ENCODE measurements at regions not wholly inside any gene's neighbourhood (a gene's known extent, or its start where the extent isn't known, plus 50 kb on each side); places are given as distances from the start of the nearest gene placed in this dataset.

DNA sequence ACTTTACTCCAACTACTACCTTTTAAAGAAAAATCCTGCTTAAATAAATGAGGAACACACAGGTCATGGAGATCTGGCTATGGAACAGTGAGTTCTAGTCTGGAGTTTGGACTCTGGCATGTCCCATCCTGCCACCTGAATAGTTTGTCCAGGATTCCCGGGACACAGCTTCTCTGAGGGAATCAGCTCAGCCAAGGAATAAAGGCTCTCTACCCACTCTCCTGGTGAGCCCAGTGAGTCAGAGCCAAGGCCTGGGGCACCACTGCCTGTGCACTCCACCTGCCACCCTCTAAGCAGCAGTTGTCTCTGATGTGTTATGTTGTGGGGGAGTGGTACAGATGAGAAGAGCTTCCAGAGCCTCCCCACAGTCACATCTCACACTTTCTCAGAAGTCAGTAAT, 113.5 kb downstream of the HTR5A start:
- H3K27ac Mint-ChIP-seq (ENCODE audit: unreplicated experiment) = no peak overlapping the region
- TF ChIP-seq, protein P1, sequence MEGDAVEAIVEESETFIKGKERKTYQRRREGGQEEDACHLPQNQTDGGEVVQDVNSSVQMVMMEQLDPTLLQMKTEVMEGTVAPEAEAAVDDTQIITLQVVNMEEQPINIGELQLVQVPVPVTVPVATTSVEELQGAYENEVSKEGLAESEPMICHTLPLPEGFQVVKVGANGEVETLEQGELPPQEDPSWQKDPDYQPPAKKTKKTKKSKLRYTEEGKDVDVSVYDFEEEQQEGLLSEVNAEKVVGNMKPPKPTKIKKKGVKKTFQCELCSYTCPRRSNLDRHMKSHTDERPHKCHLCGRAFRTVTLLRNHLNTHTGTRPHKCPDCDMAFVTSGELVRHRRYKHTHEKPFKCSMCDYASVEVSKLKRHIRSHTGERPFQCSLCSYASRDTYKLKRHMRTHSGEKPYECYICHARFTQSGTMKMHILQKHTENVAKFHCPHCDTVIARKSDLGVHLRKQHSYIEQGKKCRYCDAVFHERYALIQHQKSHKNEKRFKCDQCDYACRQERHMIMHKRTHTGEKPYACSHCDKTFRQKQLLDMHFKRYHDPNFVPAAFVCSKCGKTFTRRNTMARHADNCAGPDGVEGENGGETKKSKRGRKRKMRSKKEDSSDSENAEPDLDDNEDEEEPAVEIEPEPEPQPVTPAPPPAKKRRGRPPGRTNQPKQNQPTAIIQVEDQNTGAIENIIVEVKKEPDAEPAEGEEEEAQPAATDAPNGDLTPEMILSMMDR (IDR thresholded peaks at IDR 0.05; ENCODE audit: partially characterized antibody, unreplicated experiment) = no peak
- peaks cover 10% of the 10 kb centered on the region for H3K9me3 Mint-ChIP-seq (ENCODE audit: unreplicated experiment)
- no peaks in the 10 kb centered on the region for H3K4me1 Mint-ChIP-seq (ENCODE audit: low read depth, unreplicated experiment)
- no peaks in the 10 kb centered on the region for H3K27me3 Mint-ChIP-seq (ENCODE audit: unreplicated experiment)
- DNase-seq = no peak
- H3K36me3 Mint-ChIP-seq (ENCODE audit: unreplicated experiment) = peaks cover 22% of the 10 kb centered on the region
- H3K4me3 Mint-ChIP-seq (ENCODE audit: unreplicated experiment) = no peak overlapping the region

DNA sequence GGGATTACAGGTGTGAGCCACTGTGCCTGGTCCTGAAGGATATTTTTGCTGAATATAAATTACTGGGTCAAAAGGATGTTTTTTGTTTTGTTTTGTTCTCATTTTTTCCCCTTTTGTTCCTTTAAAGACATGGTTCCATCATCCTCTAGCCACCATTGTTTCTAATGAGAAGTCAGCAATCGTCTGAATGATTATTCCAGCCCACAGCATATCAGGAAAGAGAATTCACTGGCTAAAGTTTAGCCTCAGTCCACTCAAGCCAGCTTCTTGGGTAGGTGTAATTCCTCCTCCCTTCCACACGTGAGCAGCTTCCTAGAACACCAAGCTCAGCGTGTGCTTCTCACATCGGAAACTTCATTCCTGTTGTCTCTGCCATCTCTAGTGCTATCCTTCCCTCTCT, 112.8 kb upstream of the INSIG1 start:
- peaks cover 23% of the 10 kb centered on the region for H3K36me3 Mint-ChIP-seq (ENCODE audit: unreplicated experiment)
- no peak overlapping the region for H3K27ac Mint-ChIP-seq (ENCODE audit: unreplicated experiment)
- H3K27me3 Mint-ChIP-seq (ENCODE audit: unreplicated experiment) = no peaks in the 10 kb centered on the region
- DNase-seq = no peak
- H3K9me3 Mint-ChIP-seq (ENCODE audit: unreplicated experiment) = peaks cover 10% of the 10 kb centered on the region
- H3K4me1 Mint-ChIP-seq (ENCODE audit: low read depth, unreplicated experiment) = no peaks in the 10 kb centered on the region
- TF ChIP-seq, protein P1 (IDR thresholded peaks at IDR 0.05; ENCODE audit: partially characterized antibody, unreplicated experiment) = no peak
- H3K4me3 Mint-ChIP-seq (ENCODE audit: unreplicated experiment) = no peak overlapping the region

DNA sequence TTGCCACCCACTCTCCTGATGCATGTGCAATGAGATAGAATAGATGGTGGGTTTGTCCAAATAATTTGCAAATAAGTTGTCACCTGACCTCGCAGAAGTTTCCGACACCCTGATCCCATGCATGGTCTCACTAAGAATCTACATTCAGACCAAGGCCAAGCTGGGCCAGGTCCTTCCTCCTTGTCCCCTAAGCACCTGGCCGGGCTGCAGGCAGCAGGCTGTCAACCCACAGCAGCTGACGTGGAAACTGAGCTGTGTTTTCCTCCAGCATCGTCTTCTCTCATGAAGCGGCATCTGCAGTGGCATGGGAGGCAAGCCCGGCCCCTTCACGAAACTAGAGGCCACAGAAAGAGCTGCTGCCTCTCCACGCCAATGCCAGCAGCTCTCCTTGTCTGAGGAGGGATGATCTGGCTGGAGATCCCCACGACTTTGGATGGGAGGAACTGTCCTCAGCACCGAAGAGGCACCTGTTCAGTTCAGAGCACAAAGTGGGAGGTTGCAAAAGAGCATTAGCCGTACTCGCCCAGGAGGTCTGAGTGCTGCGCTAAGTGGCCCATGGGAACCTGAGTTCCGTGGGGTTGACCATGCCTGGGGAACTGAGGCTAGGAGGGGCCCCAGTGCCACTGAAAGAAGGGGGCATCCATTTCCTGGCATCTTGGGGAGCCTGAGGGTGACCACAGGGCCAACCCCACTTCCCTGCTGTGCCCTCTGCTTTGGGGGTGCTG, 110.5 kb upstream of the INSIG1 start:
- Mint-ChIP-seq H3K27me3 (ENCODE audit: unreplicated experiment) (no peaks in the 10 kb centered on the region), H3K9me3 (ENCODE audit: unreplicated experiment) (peaks cover 5% of the 10 kb centered on the region), H3K4me3 (ENCODE audit: unreplicated experiment) (no peak overlapping the region), H3K4me1 (ENCODE audit: low read depth, unreplicated experiment) (no peaks in the 10 kb centered on the region), H3K27ac (ENCODE audit: unreplicated experiment) (no peak overlapping the region), H3K36me3 (ENCODE audit: unreplicated experiment) (peaks cover 19% of the 10 kb centered on the region)
- no peak for DNase-seq
- TF ChIP-seq, protein P1 (IDR thresholded peaks at IDR 0.05; ENCODE audit: partially characterized antibody, unreplicated experiment) = no peak

DNA sequence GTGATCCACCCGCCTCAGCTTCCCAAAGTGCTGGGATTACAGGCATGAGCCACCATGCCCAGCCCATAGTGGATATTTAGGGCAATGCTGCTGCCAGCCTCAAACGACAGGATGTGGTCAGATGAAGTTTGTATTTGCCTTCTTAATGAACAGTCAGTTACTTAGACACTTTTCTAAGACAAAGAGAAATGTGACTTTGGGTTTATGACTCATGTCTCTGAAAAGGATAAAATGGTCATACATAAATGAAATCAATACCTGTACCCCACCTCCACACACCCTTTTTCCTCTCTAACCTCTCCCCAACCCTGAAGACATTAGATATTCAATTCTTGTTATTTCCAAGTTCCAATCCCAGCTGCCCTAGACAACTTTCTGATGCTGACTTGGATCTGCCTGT, 109.3 kb upstream of the INSIG1 start:
- Mint-ChIP-seq H3K36me3 (ENCODE audit: unreplicated experiment) (peaks cover 18% of the 10 kb centered on the region), H3K9me3 (ENCODE audit: unreplicated experiment) (peaks cover 2% of the 10 kb centered on the region), H3K4me3 (ENCODE audit: unreplicated experiment) (no peak overlapping the region), H3K27me3 (ENCODE audit: unreplicated experiment) (no peaks in the 10 kb centered on the region), H3K4me1 (ENCODE audit: low read depth, unreplicated experiment) (no peaks in the 10 kb centered on the region), H3K27ac (ENCODE audit: unreplicated experiment) (no peak overlapping the region)
- TF ChIP-seq, protein P1 (IDR thresholded peaks at IDR 0.05; ENCODE audit: partially characterized antibody, unreplicated experiment) = no peak
- DNase-seq = no peak

DNA sequence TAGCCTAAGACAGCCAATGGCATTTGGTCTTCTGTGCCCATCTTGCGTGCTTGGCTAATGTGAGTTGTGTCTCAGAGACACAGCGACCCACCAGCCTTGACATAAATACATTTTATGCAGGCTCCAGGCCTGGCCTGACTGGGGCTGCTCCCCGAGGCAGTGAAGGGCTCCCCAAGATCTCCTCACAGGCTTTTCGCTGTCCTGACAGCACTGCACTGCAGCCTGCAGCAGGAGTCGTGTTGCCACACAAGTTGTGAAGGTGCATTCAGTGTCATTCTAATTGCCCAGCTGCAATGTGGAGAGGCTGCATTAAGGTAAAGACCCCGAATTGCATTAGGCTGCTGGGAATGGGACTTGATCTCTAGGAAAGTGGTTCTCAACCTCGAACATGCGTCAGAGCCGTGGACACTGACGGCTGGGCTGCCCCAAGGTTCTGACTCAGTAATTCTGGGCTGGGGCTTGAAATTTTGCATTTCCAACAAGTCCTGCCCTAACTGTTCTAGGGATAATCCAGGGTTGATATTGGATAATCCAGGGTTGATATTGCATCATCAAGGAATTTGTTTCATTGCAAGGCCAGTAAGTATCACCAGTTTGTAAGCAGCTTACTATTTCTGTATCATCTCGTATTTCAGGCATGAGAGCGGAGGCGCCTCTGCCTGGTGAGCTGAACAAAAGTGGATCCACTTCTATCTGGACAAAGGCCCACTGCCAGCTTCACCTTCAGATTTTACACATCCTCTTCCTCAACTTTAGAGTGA, 108.7 kb upstream of the INSIG1 start:
- H3K9me3 Mint-ChIP-seq (ENCODE audit: unreplicated experiment) = peaks cover 2% of the 10 kb centered on the region
- H3K27ac Mint-ChIP-seq (ENCODE audit: unreplicated experiment) = no peak overlapping the region
- H3K36me3 Mint-ChIP-seq (ENCODE audit: unreplicated experiment) = peaks cover 18% of the 10 kb centered on the region

More for the DNA sequence above, 108.7 kb upstream of the INSIG1 start:
- Mint-ChIP-seq H3K4me1 (ENCODE audit: low read depth, unreplicated experiment) (no peaks in the 10 kb centered on the region), H3K27me3 (ENCODE audit: unreplicated experiment) (no peaks in the 10 kb centered on the region), H3K4me3 (ENCODE audit: unreplicated experiment) (no peak overlapping the region)
- no peak for DNase-seq
- TF ChIP-seq, protein P1 (IDR thresholded peaks at IDR 0.05; ENCODE audit: partially characterized antibody, unreplicated experiment) = no peak
